Esophagus muscularis mucosa (tissue), 4 donors: ENCODE measurements at regions not wholly inside any gene's neighbourhood (a gene's known extent, or its start where the extent isn't known, plus 50 kb on each side); places are given as distances from the start of the nearest gene placed in this dataset.
A peak's percentile ranks its signal among the peaks of the same experiment; 100 is the strongest.

Source experiments
- DNase-seq: peaks from one replicate; pipeline ENCODE4 v3.0.0-alpha.2; 2017; ENCODE audit errors: extremely low spot score
- H3K27ac ChIP-seq, 4 donors: fragments of 200-600 bp; sonication (generic); replicated peaks in 1 of 4; 1 replicate in 3 of 4; 2 replicates in 1 of 4; pipeline ENCODE4 v1.5.1; 2016 to 2019; ENCODE audit warnings: mild to moderate bottlenecking in 1 of 4
- H3K27me3 ChIP-seq, 4 donors: fragments of 200-600 bp; sonication (generic); one replicate each; pipeline versions ENCODE4 v1.5.1 to v1.6.0; 2016 to 2019
- H3K36me3 ChIP-seq, 4 donors: fragments of 200-600 bp; sonication (generic); one replicate each; pipeline ENCODE4 v1.5.1; 2016 to 2019
- H3K4me1 ChIP-seq, 4 donors: fragments of 200-600 bp; sonication (generic); one replicate each; pipeline ENCODE4 v1.5.1; 2016 to 2019
- H3K4me3 ChIP-seq, 4 donors: fragments of 200-600 bp; sonication (generic); 1 replicate in 2 of 4; 2 replicates in 2 of 4; pipeline ENCODE4 v1.5.1; 2016 to 2019; ENCODE audit warnings: mild to moderate bottlenecking in 4 of 4, moderate library complexity in 1 of 4
- H3K9me3 ChIP-seq, 4 donors: fragments of 200-600 bp; sonication (generic); 1 replicate in 3 of 4; 2 replicates in 1 of 4; pipeline ENCODE4 v1.5.1; 2016 to 2019
- EP300 ChIP-seq: sonication (generic); formaldehyde crosslinking; IDR thresholded peaks from one replicate; pipeline ENCODE4 v1.6.1; 2017; ENCODE audit warnings: antibody characterized with exemption
- POLR2A ChIP-seq: fragments of 450-650 bp; IDR thresholded peaks from one replicate; pipeline ENCODE4 v1.6.1; 2017; ENCODE audit warnings: antibody characterized with exemption, moderate library complexity, mild to moderate bottlenecking, low read depth
- POLR2AphosphoS5 ChIP-seq, 2 donors: sonication (generic); formaldehyde crosslinking; IDR thresholded peaks; one replicate each; pipeline ENCODE4 v1.6.1; 2017; ENCODE audit warnings: antibody characterized with exemption in 2 of 2
- WGBS: methylation state at CpG from one replicate; pipeline ENCODE4 v1.1.5; 2018; 5-methylcytosine and 5-hydroxymethylcytosine counted together
- intact Hi-C: fragments of 100-400 bp; cut with DNase I; formaldehyde crosslinking; loops from one replicate; pipeline ENCODE4 v1.15.1; 2023
- TF ChIP-seq, protein P1 (sequence below), 3 experiments: fragments of 200-600 bp in 2 of 3; fragments of 450-650 bp in 1 of 3; sonication (generic) in 2 of 3; IDR thresholded peaks; one replicate each; pipeline ENCODE4 v1.5.1; 2017 to 2019; ENCODE audit warnings: antibody characterized with exemption in 3 of 3, mild to moderate bottlenecking in 2 of 3, moderate library complexity in 1 of 3

DNA sequence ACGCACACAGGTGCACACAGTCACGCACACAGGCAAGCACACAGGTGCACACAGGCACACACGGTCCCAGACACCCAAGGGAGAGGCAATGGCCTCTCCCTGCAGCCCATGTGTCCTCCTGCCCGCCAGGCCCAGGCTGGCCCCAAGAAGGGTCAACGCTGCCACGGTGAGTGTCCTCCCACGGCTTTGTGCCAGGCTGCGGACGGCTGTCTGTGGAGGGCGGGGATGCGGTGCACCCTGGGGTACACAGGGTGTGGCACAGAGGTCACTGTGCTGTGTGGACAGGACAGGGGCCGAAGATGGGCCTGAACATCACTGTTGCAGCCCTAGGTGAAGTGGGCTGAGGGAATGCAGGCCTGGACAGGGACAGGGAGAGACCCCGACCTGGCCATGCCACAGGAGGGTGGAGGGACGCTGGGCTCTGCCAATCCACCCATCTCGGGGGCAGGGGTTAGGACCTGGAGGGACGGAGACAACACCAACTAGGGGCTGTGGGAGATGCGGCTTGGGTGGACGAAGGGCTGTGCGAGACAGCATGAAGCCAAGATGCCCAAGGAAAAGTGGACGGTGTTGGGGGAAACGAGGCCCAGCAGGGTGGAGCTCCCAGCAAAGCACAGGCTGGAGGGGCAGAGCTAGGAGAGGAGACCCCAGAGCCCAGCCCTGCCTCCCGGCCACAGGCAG is 523.8 kb downstream of the BRD1 start:
- H3K36me3 ChIP-seq, result no peaks in the 10 kb centered on the region
- no peaks in the 10 kb centered on the region for H3K9me3 ChIP-seq
- H3K4me3 ChIP-seq, result no peak overlapping the region
- peaks cover 0 to 8% (median 6%) of the 10 kb centered on the region in 4 donors for H3K4me1 ChIP-seq
- peaks cover 0 to 94% (median 7%) of the 10 kb centered on the region in 4 donors for H3K27me3 ChIP-seq
- TF ChIP-seq, protein P1, sequence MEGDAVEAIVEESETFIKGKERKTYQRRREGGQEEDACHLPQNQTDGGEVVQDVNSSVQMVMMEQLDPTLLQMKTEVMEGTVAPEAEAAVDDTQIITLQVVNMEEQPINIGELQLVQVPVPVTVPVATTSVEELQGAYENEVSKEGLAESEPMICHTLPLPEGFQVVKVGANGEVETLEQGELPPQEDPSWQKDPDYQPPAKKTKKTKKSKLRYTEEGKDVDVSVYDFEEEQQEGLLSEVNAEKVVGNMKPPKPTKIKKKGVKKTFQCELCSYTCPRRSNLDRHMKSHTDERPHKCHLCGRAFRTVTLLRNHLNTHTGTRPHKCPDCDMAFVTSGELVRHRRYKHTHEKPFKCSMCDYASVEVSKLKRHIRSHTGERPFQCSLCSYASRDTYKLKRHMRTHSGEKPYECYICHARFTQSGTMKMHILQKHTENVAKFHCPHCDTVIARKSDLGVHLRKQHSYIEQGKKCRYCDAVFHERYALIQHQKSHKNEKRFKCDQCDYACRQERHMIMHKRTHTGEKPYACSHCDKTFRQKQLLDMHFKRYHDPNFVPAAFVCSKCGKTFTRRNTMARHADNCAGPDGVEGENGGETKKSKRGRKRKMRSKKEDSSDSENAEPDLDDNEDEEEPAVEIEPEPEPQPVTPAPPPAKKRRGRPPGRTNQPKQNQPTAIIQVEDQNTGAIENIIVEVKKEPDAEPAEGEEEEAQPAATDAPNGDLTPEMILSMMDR (IDR thresholded peaks at IDR 0.05), result no peak
- no peak for TF ChIP-seq EP300
- TF ChIP-seq POLR2A, result no peak
- TF ChIP-seq POLR2AphosphoS5 (IDR thresholded peaks at IDR 0.05), result no peak
- intact Hi-C loops, result no loop called here
- no peak overlapping the region for H3K27ac ChIP-seq
- DNase-seq, result peak; percentile 66
- 82% methylated on average over 18 of the region's 22 CpGs for WGBS

DNA sequence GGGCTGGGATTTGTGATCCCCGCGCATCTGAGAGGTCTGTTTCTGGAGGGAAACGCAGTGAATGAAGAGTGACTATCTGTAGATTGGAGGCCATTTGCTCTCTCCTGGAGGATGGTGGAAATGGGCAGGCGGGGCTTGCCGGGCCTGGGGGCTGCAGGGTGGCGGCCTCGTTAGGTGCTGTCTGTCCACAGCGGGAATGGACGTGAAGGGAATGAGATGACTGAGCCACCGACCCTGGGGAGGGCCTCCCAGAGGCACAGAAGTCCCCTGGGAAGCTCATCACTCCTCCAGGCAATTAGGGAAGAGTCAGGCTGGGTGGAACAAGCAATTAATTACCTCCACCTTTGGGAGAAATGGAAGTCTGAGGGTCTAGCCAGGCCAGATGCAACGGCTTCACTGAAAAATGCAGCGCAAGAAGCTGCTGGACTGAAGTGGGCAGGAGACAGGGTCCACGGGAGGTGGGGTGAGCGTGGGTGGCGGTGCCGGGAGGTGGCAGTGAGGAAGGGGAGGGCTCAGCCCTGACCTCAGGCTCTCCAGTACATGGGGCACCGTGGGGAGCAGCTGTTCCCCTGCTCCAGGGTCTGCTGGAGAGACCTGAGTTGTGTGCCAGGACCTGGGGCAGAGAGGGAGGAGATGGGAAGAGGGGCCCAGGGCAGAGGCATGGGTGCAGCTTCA is 524.5 kb downstream of the BRD1 start:
- Histone ChIP-seq H3K4me3 (no peak overlapping the region), H3K9me3 (no peaks in the 10 kb centered on the region), H3K27ac (no peak overlapping the region), H3K4me1 (peaks cover 0 to 8% (median 6%) of the 10 kb centered on the region in 4 donors), H3K36me3 (no peaks in the 10 kb centered on the region), H3K27me3 (peaks cover 0 to 87% (median 7%) of the 10 kb centered on the region in 4 donors)
- peak; percentile 75 for DNase-seq
- intact Hi-C loops, result no loop called here
- TF ChIP-seq, protein P1 (IDR thresholded peaks at IDR 0.05), result no peak
- TF ChIP-seq POLR2A (no peak), POLR2AphosphoS5 (IDR thresholded peaks at IDR 0.05) (no peak), EP300 (no peak)
- 75% methylated on average over 17 of the region's 17 CpGs for WGBS

DNA sequence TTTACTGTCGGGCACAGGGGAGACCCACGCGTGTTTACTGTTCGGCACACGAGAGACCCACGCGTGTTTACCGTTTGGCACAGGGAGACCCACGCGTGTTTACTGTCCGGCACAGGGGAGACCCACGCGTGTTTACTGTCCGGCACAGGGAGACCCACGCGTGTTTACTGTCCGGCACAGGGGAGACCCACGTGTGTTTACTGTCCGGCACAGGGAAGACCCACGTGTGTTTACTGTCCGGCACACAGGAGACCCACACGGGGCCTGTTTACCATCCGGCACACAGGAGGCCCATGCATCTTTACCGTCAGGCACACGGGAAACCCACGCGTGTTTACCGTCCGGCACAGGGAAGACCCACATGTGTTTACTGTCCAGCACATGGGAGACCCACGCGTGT is 525.1 kb downstream of the BRD1 start:
- H3K27me3 ChIP-seq, result peaks cover 0 to 87% (median 7%) of the 10 kb centered on the region in 4 donors
- no peaks in the 10 kb centered on the region for H3K9me3 ChIP-seq
- no peak for TF ChIP-seq EP300

DNA sequence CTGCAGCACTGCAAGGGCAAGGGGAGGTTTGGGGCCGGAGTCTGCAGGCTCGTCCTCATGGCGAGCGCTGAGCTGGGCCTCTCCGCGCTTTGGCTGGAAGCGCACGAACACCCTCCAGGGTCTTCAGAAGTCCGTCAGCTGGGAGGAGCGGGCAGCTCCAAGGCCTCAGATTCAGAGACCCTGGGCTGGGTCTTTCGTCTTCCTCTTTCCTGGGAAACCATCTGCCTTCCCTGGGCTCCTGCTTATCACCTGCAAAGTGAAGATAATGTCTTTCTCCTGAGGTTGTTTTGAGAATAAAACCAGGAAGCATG is 525.6 kb downstream of the BRD1 start:
- Histone ChIP-seq H3K27me3 (peaks cover 0 to 87% (median 7%) of the 10 kb centered on the region in 4 donors), H3K4me3 (no peak overlapping the region)
- intact Hi-C loops, result no loop called here

More for the DNA sequence above, 525.1 kb downstream of the BRD1 start:
- Histone ChIP-seq H3K4me1 (peaks cover 0 to 8% (median 6%) of the 10 kb centered on the region in 4 donors), H3K4me3 (no peak overlapping the region), H3K36me3 (no peaks in the 10 kb centered on the region), H3K27ac (no peak overlapping the region)
- peak; percentile 86 for DNase-seq
- 86% methylated on average over 31 of the region's 31 CpGs for WGBS
- intact Hi-C loops, result no loop called here

More for the DNA sequence above, 525.6 kb downstream of the BRD1 start:
- peaks cover 0 to 8% (median 6%) of the 10 kb centered on the region in 4 donors for H3K4me1 ChIP-seq
- H3K36me3 ChIP-seq, result no peaks in the 10 kb centered on the region
- peak; percentile 79 for DNase-seq
- 87% methylated on average over 10 of the region's 11 CpGs for WGBS
- no peak overlapping the region for H3K27ac ChIP-seq
- no peak for TF ChIP-seq POLR2A
- no peak for TF ChIP-seq EP300
- TF ChIP-seq POLR2AphosphoS5 (IDR thresholded peaks at IDR 0.05), result no peak
- TF ChIP-seq, protein P1 (IDR thresholded peaks at IDR 0.05), result no peak
- H3K9me3 ChIP-seq, result no peaks in the 10 kb centered on the region
